HG03025 (cell line): ENCODE measurements at regions not wholly inside any gene's neighbourhood (a gene's known extent, or its start where the extent isn't known, plus 50 kb on each side); places are given as distances from the start of the nearest gene placed in this dataset.

ENCODE experiments used
- ATAC-seq: cut with Tn5 transposase; IDR thresholded peaks from one replicate; pipeline ENCODE4 v1.9.1; 2021; ENCODE audit warnings: mild to moderate bottlenecking, moderate library complexity; ENCODE audit not compliant: unreplicated experiment, low FRiP score

DNA sequence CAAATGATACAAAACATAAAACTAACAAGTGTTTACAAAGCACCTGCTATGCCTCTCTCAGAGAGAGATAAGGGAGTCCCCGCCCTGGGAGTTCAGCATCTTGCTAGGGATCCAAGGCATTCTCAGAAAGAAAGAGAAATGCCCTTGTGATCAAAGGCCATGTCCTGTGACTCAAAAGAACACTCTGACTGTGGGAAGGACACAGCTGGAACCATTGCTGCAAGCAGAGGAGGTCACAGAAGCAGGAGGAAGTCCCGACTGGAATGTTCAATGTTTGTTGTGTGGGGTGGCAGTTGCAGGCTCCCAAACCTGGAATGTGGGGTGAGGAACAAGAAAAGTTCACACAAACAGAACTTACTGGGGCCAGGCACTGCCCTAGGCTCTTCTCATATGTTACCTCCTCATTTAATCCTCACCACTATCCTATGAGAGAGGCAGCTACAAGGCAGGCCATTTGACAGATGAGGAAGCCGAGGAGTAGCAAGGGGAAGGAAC lies 93.0 kb upstream of the GRIK3 start:
- no peak for ATAC-seq

DNA sequence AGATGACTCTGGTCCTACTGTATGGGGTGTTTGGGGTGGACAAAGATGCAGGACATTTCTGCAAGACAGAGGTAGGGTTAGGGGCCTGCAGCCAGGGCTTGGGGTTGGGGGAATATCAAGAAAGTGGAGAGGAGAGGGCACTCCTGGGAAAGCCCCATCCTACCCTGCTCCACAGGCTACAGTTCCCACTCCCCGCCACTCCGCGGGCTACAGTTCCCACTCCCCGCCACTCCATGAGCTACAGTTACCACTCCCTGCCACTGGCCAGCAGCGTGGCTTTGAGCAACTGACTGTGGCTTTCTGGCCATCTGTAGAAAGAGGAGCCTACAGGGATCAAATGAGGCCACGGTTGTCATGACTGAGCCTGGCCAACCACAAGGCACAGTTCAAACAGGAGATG lies 93.8 kb upstream of the GRIK3 start:
- no peak for ATAC-seq

DNA sequence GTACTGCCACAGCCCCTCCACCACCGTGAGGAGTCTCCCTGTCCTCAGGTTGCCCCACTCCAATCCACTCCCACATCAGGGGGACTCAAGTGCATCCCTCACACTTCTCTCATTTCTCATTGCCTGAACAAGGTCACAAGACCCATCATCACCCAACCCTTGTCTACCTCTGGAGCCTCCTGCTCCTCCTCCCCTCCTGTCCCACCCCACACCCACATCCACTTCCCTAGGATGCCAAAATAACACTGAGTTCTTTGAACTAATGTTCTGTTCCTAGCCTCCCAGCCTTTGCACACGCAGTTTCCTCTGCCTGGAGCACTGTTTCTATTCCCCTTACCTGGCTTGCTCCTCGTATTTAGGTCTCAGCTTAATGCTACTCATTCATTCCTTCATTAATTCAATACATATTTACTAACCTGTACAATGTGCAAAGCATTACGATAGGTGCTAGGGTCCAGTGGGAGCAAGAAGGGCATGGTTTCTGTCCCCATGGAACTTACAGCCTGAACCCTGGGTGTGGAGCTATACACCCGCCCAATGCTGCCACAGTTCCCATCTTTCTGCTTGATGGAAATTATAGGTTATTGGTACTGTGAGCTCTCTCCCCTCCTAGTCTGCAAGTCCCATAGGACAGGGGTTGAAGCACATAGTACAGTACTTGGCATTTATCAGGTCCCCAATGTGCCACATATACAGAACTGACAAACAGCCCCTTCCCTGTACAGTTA lies 96.1 kb upstream of the GRIK3 start:
- no peak for ATAC-seq

DNA sequence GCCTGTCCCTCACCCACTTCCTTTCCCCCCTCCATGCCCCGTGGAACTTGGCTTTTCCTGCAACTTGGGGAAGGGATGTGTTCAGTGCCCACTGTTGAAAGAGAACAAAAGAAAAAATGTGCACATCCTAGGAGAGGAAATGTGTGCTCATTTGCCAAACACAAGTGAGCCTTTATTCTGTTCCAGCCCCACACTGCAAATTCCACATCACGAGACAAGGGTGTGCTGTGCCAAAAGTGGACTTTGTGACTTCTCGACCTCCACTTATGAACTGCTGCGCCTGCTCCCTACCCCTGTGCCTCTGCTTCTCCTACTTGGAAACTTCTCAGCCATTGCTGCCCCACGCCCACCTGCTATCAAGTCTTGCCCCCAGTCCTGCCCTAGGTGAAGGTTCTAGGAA lies 97.0 kb upstream of the GRIK3 start:
- no peak for ATAC-seq

DNA sequence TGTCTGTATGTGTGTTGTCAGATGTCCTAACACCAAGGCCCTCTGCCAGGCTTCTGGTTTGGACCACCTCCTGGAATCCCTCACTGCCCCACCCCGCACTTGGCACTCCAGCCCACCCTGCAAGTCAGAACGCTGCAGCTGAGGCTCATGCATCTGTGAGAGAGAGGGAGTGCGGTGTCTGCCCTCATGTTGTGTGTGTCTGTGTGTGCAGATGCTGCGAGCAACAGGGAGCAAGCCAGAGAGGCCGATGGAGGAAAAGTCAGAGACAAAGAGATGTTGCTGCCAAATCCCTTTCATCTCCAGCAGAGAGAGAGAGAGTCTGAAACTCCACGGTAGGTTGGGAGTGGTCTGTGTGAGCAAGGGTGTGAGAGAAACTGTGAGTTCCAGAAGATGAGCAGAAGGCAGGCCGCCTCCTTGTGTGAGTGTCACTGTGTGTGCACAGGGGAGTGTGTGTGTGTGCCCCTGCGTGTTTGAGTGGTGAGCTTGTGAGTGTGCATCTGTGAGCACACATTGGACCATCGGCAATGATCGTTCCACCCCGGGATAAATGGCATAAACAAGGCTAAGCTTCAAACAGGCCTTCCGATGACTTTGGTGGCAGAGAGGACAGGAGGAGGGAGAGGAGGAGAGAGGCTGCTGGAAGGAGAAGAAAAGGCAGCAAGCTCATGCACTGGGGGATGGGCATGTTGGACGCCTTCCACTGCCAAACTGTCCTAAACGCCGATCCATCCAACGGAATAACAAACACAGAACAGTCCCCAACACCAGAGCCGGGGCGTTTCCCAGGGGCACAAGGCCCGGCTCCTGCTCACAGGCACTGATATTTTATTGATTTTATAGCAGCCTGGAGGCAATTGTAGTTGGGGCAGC lies 99.2 kb upstream of the GRIK3 start:
- ATAC-seq = no peak

DNA sequence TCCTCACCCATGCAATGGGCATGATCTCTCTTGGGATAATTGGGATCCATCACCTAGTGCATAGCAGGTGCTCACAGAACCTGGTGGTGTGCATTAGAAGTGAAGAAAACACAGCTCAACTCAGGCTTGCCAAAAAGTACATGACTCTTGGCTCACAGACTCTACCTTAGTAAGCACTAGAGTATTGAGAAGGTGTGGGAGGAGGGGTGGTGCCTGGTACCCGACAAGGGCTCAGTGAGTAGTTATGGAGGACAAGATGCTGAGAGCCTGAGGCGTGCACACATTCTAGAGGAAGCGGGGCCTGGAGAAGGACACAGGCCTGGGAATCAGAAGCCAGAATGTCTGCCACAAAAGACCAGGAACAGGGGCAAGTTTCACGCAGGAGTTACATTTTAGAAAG lies 100.3 kb upstream of the GRIK3 start:
- no peak for ATAC-seq

DNA sequence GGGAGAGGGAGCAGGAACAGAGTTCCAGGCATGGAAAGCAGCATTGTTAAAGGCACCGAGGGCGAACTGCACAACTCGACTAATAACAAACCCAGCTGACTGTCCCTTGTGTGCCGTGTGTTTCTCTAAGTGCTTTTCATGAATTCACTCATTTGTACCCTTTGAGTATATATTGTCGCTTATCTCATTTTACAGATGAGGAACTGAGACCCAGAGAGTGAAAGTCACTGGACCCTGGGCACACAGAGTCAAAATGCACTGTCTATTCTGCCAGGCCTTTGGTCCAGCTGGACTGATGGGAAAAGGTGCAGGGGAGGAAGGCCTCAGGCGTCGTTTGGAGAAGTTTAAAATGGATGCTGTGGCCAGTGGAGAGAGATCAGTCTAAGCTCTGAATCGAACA lies 100.7 kb upstream of the GRIK3 start:
- no peak for ATAC-seq

DNA sequence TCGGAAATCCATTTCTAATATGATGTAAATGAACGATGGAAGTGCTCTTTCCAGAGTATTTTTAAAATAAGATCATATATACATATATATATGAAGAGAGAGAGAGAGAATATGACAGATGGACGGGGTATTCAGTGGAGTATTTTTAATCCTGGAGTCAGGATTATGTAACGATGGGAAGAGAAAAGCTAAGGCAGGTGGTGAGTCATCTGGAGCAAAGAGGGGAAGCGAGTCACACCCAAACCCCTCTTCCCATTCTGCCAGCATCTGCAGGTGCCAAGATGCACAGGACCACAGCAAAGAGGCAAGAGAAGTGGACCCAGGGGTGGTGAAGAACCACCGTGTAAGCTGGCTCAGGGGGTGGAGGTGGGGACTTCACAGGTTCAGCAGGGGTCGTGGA lies 102.7 kb upstream of the GRIK3 start:
- no peak for ATAC-seq

DNA sequence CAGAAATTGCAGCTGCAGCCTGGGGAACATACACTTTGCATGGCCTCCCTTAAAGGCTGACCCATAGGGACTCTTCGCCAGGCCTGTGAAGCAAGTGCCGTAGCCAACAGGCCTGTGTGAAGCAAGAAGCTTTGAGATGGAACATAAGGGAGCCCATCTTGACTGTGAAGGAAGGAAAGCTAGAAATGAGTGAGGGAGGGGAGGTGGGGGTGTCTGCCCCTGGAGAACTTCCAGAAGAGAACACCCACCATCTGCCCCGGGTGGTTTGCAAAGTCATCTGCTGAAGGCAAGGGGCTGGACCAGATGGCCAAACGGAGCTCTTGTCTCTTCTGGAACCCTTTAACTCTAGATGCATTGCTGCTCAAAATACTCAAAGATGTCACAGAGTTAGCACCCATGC lies 103.3 kb upstream of the GRIK3 start:
- no peak for ATAC-seq

DNA sequence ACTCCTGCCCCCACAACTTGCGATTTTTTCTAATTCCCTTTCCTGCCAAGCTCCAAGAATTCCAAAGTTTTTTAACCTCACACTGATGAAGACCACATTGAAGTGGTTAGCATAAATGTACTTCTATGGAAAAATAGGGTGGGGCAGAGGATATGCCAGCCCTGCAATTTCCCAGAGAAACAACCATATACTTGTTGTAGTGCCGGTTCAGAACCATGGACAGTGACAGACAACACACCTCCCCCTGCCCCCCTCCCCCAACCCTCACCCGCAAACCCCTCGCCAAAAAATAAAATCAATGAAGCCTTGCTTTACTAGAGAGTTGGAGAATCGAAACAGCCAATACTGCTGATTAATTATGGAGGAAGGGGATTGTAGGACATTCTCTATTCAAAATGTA lies 109.5 kb upstream of the GRIK3 start:
- no peak for ATAC-seq

DNA sequence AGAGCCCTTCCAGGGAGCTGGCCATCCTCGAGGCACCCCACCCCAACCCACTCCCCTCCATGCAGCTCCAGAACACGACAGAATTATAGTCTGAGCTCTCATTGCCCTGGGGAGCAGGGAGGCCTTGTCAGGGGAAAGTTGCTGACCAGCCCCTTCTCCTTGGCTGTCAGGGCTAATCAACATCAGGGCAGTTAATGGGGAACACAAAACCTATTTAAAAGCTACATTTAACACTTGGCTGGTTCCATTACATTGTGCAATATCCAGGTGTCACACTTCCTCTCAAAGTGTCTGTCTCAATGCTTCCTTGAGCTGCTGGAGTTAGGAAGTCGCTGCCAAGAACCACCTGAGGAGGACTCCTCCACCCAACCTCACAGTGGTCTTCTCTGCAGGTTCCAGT lies 111.8 kb upstream of the GRIK3 start:
- no peak for ATAC-seq

DNA sequence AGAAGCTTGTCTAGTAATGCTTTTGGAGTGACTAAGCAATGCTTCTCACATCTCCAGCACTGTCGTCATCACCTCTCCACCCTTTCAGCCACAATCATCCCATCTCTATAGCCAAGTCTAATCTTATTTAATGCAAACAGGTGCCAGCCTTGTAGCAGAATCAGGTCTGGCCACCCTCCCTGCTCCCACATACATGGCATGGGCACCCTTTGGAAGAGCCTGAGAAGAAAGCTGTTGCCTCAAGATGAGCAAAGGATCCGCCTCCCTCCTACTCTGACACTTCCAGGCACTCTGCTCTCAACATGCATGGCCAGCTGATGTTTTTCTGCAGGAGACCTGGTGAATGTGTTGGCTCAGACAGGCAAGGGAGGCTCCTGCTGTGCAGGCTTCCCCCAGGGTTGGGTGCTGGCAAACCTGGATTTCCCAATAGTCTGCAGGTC lies 113.1 kb upstream of the GRIK3 start:
- no peak for ATAC-seq

DNA sequence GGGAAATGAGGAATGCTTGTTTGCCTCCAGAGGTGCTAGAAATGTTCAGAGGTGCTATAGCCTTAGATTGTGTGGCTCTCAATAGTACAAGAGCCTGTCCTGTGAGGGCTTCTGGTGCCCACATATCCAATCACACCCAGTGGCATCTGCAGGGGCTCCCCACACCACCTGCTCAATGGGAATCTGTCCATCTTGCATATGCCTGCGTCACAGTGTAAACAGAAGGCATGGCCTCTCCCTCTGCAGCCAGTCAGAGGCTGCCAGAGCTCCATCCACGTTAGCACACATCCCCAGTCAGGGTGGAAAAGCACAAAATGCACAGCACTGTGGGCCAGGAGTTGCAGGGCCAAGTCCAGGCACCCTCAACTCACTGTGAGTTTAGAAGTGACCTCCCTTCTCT lies 113.6 kb upstream of the GRIK3 start:
- no peak for ATAC-seq

DNA sequence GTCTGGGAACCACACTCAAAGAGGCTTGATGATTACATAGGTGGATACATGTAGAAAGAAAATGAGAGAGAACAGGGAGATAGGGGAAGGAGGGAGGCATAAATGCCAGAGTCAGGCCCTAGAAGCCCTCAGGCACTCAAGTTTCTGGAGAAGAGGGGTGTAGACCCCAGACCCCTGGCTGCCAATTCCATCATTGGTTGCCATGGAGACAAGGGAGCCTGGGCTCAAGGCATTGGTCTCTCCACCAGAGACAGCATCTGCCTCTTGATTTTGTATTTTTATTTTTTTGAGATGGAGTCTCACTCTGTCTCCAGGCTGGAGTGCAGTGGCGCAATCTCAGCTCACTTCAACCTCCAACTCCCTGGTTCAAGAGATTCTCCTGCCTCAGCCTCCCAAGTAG lies 114.3 kb upstream of the GRIK3 start:
- ATAC-seq = no peak

DNA sequence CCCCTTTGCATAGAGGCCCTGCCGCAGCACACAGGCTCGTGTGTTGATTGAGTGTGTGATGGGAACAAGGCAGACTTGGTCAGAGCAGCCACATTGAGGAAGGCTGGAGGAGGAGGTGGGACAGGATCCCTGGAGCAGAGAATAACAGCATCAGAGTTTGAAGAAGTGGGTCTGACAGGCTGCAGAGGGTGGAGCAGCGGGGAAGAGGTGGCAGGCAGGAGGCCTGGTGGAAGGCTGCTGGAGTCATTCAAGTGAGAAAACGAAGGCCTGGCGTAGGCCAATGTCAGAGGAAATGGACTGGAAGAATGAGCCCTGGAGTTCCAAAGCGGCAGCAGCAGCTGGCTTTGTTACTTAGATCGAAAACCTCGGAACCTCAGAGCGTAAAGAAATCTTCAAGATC lies 115.0 kb upstream of the GRIK3 start:
- no peak for ATAC-seq

DNA sequence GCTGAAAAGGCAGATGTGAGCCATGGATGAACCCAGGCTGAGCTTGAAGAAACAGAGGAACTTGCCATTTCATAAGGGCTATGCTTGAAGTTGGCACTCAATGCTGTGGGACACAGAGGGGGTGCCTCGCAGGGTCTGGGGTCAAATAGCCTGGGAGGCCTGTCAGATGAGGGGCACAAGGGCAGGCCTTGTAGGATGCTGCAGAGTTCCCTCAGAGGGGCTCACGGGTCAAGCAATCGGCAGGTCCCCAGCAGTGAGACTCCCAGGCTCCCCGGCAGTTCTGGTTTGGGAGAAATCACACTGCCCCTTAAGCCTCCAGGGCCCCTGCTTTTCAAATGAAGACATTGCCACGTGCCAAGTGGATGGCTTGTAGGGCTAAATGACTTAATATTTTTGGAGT lies 116.7 kb upstream of the GRIK3 start:
- ATAC-seq = no peak

DNA sequence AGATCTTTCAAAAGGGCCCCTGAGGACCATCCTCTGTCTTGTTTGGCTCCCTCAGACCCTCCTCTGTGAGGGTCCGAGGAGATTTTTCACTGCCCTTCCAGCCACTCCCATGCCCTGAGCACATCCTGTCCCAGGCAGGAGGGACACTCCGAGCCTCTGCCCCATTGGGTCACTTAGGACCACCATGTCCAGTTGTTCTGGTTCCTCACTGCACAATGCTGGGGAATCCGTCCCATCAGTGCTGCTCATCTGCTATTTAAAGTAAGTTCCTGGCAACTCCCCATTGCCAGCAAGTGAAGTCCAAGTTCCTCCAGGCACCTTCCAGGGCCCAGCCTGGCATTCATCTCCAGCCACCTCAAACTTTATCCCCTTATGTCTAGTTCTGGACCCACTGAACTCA lies 117.5 kb upstream of the GRIK3 start:
- ATAC-seq = no peak

DNA sequence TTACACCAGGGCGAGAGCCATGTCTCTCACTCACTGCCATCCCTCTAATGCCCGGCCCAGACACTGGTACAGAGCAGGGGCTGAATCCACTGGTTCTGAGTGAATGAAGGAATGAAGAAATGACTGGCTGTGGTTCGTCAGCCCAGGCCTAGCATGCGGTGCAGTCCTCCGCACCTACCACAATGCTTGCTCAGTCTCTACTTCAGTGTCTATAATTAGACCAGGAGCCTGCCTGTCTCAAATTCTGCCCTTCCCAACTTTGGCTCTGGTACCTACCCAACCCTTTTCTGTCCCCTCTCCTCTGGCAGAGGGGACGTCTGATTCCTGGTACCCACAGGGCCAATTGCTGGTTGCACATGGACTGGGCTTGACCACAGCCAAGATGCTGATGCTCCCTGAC lies 118.2 kb upstream of the GRIK3 start:
- no peak for ATAC-seq

DNA sequence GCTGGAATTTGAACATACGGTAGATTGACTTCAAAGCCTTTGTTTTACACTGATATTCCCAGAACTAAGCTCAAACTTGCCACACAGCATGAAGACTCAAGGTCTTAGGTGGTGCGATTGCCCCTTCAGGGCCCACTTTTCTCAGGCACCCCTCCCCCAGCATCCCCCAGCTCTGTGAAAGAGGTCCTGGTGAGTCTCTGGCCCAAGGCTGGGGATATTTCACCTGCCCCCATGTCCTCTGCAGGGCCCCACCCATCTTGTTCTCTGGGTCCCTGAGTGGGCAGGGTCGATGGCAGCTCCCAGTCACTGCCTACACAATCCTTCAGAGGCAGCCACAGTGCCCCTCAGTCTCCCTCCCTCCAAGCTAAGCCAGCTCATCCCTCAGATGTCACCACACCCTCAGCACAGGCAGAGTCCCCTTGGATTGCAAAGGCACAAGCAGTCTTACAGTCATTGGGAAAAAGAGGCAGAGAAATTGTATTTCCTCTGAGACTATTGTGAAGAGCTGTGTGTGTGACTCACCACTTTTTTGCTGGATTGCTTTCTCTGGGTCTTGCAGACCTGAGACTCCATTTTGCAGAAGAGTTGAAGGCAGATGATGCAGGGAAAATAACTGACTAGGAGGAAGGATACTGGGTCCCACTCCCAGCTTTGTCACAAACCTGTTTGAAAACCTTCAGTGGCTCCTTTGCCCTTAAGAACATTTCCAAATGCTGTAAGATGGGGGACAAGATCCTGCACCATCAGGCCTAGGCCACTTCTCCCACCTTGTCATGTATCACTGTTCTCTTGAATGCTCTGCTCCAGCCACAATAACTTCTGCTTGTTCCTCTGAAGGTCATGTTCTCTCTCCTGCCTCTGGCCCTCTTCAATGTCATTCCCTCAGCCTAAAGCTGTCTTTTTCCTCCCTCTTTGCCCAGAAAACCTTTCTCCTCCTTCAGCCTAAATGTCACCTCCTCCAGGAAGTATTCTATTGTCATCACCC lies 119.1 kb upstream of the GRIK3 start:
- no peak for ATAC-seq

DNA sequence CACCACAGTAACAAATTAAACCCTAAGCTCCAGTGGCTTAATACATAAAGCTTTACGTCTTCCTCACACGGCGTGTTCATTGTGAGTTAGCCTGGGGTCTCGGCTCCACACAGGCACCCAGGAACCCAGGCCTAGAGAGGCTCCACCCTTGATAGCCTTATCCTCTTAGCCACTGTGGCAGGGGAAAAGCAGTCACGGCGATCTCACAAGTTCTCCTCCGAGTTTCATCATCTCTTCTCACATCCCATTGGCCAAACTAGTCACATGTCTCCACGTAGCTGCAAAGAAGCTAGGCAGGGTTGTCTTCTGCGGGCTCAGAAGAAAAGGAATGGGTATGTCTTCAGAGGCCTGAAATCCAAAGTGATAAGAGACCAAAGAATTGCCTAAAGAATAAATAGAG lies 122.3 kb upstream of the GRIK3 start:
- ATAC-seq = no peak

DNA sequence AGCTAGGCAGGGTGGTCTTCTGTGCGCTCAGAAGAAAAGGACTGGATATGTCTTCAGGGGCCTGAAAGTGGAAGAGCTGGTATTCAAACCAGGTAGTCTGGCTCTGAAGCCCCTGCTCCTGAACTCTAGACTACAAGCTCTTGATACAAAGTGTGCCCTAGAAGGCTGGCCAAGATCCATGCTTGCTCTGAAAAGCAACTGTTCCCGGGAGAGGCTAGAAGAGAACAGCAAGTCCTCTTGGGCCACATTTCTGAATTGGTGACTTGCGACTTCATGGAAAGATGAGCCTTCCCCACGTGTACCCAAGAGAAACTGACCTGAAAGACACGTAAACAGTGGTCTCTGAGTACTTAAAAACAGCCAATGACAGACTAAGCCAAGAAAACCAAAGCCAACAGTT lies 123.3 kb upstream of the GRIK3 start:
- no peak for ATAC-seq
